ENCODE measurements at regions not wholly inside any gene's neighbourhood (a gene's known extent, or its start where the extent isn't known, plus 50 kb on each side); places are given as distances from the start of the nearest gene placed in this dataset.
A peak's percentile ranks its signal among the peaks of the same experiment; 100 is the strongest.

DNA sequence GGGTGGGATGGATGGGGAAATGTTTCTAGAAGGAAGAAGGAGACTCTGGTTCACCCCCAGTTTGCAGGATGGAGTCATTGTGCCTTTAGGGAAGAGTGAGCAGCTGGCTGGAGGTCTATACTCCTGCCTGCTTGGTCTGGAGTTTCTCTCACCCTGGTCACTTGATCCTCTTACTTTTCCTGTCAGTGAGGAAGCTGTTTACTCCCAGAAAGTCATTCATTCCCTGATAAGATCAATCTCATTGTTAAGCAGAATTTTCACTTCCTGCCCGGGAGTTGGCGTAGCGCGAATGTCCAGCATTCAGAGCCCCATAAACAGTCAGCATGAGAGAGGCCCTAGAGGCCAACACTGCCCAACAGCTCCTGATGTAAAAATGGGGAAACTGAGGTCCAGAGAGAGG, 70.4 kb upstream of the SIRPA start:
- TF ChIP-seq FOS (IDR thresholded peaks at IDR 0.05; ENCODE audit: borderline replicate concordance, insufficient read depth, low read length) (peak; percentile 29), JUN (IDR thresholded peaks at IDR 0.05; ENCODE audit: borderline replicate concordance, insufficient read depth, insufficient read length, low read depth) (peak; percentile 50), MYC (IDR thresholded peaks at IDR 0.05; ENCODE audit: low read depth, low read length) (no peak)
- TF ChIP-seq, protein P1, sequence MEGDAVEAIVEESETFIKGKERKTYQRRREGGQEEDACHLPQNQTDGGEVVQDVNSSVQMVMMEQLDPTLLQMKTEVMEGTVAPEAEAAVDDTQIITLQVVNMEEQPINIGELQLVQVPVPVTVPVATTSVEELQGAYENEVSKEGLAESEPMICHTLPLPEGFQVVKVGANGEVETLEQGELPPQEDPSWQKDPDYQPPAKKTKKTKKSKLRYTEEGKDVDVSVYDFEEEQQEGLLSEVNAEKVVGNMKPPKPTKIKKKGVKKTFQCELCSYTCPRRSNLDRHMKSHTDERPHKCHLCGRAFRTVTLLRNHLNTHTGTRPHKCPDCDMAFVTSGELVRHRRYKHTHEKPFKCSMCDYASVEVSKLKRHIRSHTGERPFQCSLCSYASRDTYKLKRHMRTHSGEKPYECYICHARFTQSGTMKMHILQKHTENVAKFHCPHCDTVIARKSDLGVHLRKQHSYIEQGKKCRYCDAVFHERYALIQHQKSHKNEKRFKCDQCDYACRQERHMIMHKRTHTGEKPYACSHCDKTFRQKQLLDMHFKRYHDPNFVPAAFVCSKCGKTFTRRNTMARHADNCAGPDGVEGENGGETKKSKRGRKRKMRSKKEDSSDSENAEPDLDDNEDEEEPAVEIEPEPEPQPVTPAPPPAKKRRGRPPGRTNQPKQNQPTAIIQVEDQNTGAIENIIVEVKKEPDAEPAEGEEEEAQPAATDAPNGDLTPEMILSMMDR (IDR thresholded peaks at IDR 0.05; ENCODE audit: extremely low read depth in 1 of 2, insufficient read depth in 1 of 2, low read depth in 1 of 2, low read length in 2 of 2), result no peak

All from endothelial cell of umbilical vein (primary cell).